ENCODE measurements at regions not wholly inside any gene's neighbourhood (a gene's known extent, or its start where the extent isn't known, plus 50 kb on each side); places are given as distances from the start of the nearest gene placed in this dataset.
"Not testable (repeated sequence)": the region's sequence is repeated elsewhere in the genome, so short reads cannot be mapped to it uniquely, and the experiment has no call there.

- Histone ChIP-seq H3K9me3 (no peaks in the 10 kb centered on the region), H3K4me1 (ENCODE audit: control insufficient read depth in 1 of 2, insufficient read depth in 1 of 2, low read depth in 1 of 2, low read length in 1 of 2) (no peaks in the 10 kb centered on the region), H3K27me3 (peaks cover 19% of the 10 kb centered on the region), H3K27ac (no peak overlapping the region), H3K4me3 (ENCODE audit: low read depth in 1 of 2, low read length in 1 of 2) (no peak overlapping the region), H3K36me3 (no peaks in the 10 kb centered on the region)
- TF ChIP-seq, protein P1, sequence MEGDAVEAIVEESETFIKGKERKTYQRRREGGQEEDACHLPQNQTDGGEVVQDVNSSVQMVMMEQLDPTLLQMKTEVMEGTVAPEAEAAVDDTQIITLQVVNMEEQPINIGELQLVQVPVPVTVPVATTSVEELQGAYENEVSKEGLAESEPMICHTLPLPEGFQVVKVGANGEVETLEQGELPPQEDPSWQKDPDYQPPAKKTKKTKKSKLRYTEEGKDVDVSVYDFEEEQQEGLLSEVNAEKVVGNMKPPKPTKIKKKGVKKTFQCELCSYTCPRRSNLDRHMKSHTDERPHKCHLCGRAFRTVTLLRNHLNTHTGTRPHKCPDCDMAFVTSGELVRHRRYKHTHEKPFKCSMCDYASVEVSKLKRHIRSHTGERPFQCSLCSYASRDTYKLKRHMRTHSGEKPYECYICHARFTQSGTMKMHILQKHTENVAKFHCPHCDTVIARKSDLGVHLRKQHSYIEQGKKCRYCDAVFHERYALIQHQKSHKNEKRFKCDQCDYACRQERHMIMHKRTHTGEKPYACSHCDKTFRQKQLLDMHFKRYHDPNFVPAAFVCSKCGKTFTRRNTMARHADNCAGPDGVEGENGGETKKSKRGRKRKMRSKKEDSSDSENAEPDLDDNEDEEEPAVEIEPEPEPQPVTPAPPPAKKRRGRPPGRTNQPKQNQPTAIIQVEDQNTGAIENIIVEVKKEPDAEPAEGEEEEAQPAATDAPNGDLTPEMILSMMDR (IDR thresholded peaks at IDR 0.05), result no peak
Measured at GRCh38 chr22:22193923-22194322, 50.7 kb upstream of the VPREB1 start.

- not testable (repeated sequence) for H3K4me1 ChIP-seq (ENCODE audit: control insufficient read depth in 1 of 2, insufficient read depth in 1 of 2, low read depth in 1 of 2, low read length in 1 of 2); H3K36me3 ChIP-seq; H3K9me3 ChIP-seq; H3K27ac ChIP-seq; H3K4me3 ChIP-seq (ENCODE audit: low read depth in 1 of 2, low read length in 1 of 2)
- peaks cover 16% of the 10 kb centered on the region for H3K27me3 ChIP-seq
Measured at GRCh38 chr22:22193462-22193861, 51.1 kb upstream of the VPREB1 start.

DNA sequence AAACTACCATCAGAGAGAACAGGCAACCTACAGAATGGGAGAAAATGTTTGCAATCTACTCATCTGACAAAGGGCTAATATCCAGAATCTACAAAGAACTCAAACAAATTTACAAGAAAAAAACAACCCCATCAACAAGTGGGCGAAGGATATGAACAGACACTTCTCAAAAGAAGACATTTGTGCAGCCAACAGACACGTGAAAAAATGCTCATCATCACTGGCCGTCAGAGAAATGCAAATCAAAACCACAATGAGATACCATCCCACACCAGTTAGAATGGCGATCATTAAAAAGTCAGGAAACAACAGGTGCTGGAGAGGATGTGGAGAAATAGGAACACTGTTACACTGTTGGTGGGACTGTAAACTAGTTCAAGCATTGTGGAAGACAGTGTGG is 51.6 kb upstream of the VPREB1 start:
- not testable (repeated sequence) for H3K4me1 ChIP-seq (ENCODE audit: control insufficient read depth in 1 of 2, insufficient read depth in 1 of 2, low read depth in 1 of 2, low read length in 1 of 2); H3K27ac ChIP-seq; H3K4me3 ChIP-seq (ENCODE audit: low read depth in 1 of 2, low read length in 1 of 2); H3K36me3 ChIP-seq; H3K9me3 ChIP-seq
- H3K27me3 ChIP-seq, result peaks cover 19% of the 10 kb centered on the region

DNA sequence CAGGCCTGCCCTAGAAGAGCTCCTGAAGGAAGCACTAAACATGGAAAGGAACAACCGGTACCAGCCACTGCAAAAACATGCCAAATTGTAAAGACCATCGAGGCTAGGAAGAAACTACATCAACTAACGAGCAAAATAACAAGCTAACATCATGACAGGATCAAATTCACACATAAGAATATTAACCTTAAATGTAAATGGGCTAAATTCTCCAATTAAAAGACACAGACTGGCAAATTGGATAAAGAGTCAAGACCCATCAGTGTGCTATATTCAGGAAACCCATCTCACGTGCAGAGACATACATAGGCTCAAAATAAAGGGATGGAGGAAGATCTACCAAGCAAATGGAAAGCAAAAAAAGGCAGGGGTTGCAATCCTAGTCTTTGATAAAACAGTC is 54.8 kb upstream of the VPREB1 start:
- H3K4me3 ChIP-seq (ENCODE audit: low read depth in 1 of 2, low read length in 1 of 2); H3K36me3 ChIP-seq; H3K9me3 ChIP-seq; H3K27ac ChIP-seq; H3K4me1 ChIP-seq (ENCODE audit: control insufficient read depth in 1 of 2, insufficient read depth in 1 of 2, low read depth in 1 of 2, low read length in 1 of 2): not testable (repeated sequence)
- H3K27me3 ChIP-seq, result peaks cover 51% of the 10 kb centered on the region

DNA sequence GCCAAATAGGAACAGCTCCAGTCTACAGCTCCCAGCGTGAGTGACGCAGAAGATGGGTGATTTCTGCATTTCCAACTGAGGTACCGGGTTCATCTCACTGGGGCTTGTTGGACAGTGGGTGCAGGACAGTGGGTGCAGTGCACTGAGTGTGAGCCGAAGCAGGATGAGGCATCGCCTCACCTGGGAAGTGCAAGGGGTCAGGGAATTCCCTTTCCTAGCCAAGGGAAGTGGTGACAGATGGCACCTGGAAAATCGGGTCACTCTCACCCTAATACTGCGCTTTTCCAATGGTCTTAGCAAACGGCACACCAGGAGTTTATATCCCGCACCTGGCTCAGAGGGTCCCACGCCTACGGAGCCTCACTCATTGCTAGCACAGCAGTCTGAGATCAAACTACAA is 56.7 kb upstream of the VPREB1 start:
- H3K27ac ChIP-seq; H3K4me3 ChIP-seq (ENCODE audit: low read depth in 1 of 2, low read length in 1 of 2); H3K9me3 ChIP-seq; H3K36me3 ChIP-seq; H3K4me1 ChIP-seq (ENCODE audit: control insufficient read depth in 1 of 2, insufficient read depth in 1 of 2, low read depth in 1 of 2, low read length in 1 of 2): not testable (repeated sequence)
- H3K27me3 ChIP-seq, result peaks cover 63% of the 10 kb centered on the region

DNA sequence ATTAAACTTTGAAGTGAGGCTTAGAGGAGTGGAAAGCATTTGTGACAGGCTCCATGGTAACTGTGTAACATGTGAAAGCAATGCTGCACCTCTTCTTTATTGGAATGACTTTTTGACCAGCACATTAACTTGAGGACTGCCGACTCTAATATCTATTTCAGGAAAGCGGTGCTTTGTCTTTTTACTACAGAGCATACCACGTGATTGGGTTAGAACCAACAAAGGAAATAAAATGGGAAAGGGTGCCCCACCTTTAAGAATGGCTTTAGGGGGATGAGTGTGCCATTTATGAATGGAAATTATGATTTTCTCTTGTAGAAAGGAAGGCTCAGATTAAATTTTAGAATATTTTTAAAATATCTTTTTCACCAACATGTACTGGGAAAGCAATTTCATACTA is 57.3 kb upstream of the VPREB1 start:
- TF ChIP-seq, protein P1 (IDR thresholded peaks at IDR 0.05), result no peak
- peaks cover 63% of the 10 kb centered on the region for H3K27me3 ChIP-seq
- no peak overlapping the region for H3K27ac ChIP-seq
- H3K9me3 ChIP-seq, result no peaks in the 10 kb centered on the region
- H3K4me3 ChIP-seq (ENCODE audit: low read depth in 1 of 2, low read length in 1 of 2), result no peak overlapping the region
- H3K36me3 ChIP-seq, result no peaks in the 10 kb centered on the region
- H3K4me1 ChIP-seq (ENCODE audit: control insufficient read depth in 1 of 2, insufficient read depth in 1 of 2, low read depth in 1 of 2, low read length in 1 of 2), result no peaks in the 10 kb centered on the region

DNA sequence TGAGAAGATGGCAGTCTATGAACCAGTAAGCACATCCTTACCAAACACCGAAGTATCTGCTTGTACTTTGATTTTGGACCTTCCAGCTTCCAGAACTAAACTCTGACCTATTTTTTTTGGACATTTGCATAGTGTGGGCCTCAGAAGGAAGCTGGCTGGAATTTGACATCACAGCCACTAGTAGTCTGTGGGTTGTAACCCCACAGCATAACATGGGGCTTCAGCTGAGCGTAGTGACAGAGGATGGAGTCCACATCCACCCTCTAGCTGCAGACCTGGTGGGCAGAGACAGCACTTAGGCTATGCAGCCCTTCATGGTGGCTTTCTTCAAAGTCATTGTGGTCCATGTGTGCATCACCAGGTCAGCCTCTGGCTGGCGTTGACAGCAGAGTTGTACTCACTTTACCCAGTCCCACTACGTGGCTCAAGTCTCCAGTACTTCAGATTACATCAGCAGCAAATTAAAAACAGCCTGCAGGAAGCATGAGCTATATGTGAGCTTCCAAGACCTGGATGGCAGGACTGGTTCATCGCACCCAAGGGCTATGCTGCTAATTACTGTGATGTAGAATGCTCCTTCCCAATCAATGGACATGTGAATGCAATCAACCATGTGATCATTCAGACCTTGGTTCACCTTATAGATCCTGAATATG is 58.6 kb upstream of the VPREB1 start:
- no peak overlapping the region for H3K4me3 ChIP-seq (ENCODE audit: low read depth in 1 of 2, low read length in 1 of 2)
- H3K27ac ChIP-seq, result no peak overlapping the region
- H3K36me3 ChIP-seq, result no peaks in the 10 kb centered on the region
- no peaks in the 10 kb centered on the region for H3K9me3 ChIP-seq
- H3K27me3 ChIP-seq, result peaks cover 65% of the 10 kb centered on the region
- no peaks in the 10 kb centered on the region for H3K4me1 ChIP-seq (ENCODE audit: control insufficient read depth in 1 of 2, insufficient read depth in 1 of 2, low read depth in 1 of 2, low read length in 1 of 2)
- TF ChIP-seq, protein P1 (IDR thresholded peaks at IDR 0.05), result no peak

DNA sequence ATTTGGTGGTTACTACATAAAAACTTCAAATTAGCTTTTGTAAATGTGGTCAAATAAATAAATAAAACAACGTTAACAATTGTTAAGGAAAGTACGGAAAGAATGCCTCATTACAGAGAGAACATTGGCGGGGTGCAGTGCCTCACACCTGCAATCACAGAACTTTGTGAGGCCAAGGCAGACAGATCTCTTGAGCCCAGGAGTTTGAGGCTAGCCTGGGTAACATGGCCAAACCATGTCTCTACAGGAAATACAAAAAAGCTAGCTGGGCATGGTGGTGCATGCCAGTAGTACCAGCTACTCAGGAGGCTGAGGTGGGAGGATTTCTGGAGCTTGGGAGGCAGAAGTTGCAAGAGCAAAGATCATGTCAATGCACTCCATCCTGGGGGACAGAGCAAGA is 59.4 kb upstream of the VPREB1 start:
- H3K9me3 ChIP-seq, result no peaks in the 10 kb centered on the region
- no peaks in the 10 kb centered on the region for H3K36me3 ChIP-seq
- H3K27me3 ChIP-seq, result peaks cover 64% of the 10 kb centered on the region
- no peak overlapping the region for H3K27ac ChIP-seq
- H3K4me3 ChIP-seq (ENCODE audit: low read depth in 1 of 2, low read length in 1 of 2), result no peak overlapping the region
- TF ChIP-seq, protein P1 (IDR thresholded peaks at IDR 0.05), result no peak
- no peaks in the 10 kb centered on the region for H3K4me1 ChIP-seq (ENCODE audit: control insufficient read depth in 1 of 2, insufficient read depth in 1 of 2, low read depth in 1 of 2, low read length in 1 of 2)

Measured in neutrophil (primary cell).